Body of pancreas (tissue), 4 donors: ENCODE measurements at regions not wholly inside any gene's neighbourhood (a gene's known extent, or its start where the extent isn't known, plus 50 kb on each side); places are given as distances from the start of the nearest gene placed in this dataset.

Source experiments
- ATAC-seq: fragments of 150-250 bp; one replicate; pipeline ENCODE4 v1.9.1; 2016
- DNase-seq, 4 donors: peaks; one replicate each; pipeline ENCODE4 v3.0.0-alpha.2; 2019
- H3K27ac ChIP-seq, 4 donors: fragments of 200-600 bp; sonication (generic); 1 replicate in 3 of 4; 2 replicates in 1 of 4; pipeline versions ENCODE4 v1.5.1 to v1.6.1; 2016 to 2019; ENCODE audit warnings: mild to moderate bottlenecking in 1 of 4, mixed read lengths in 1 of 4, moderate library complexity in 1 of 4
- H3K27me3 ChIP-seq, 2 donors: fragments of 200-600 bp; sonication (generic); one replicate each; pipeline ENCODE4 v1.6.0; 2016; ENCODE audit warnings: mild to moderate bottlenecking in 1 of 2
- H3K36me3 ChIP-seq, 2 donors: fragments of 200-600 bp; sonication (generic); replicated peaks in 1 of 2; 2 replicates each; pipeline ENCODE4 v1.5.1; 2016; ENCODE audit warnings: low read depth in 2 of 2; ENCODE audit not compliant: insufficient read depth in 1 of 2
- H3K4me1 ChIP-seq: fragments of 200-600 bp; sonication (generic); one replicate; pipeline ENCODE4 v1.6.0; 2016
- H3K4me3 ChIP-seq, 2 donors: fragments of 200-600 bp; sonication (generic); 1 replicate in 1 of 2; 2 replicates in 1 of 2; pipeline ENCODE4 v1.5.1; 2016 to 2019
- H3K9me3 ChIP-seq, 3 donors: fragments of 200-600 bp; sonication (generic); 1 replicate in 2 of 3; 2 replicates in 1 of 3; pipeline ENCODE4 v1.5.1; 2016
- CTCF ChIP-seq, 7 experiments: fragments of 450-650 bp in 4 of 7; fragments of 200-600 bp in 3 of 7; sonication (generic) in 3 of 7; IDR thresholded peaks; one replicate each; pipeline ENCODE4 v1.5.1; 2016 to 2019; ENCODE audit warnings: antibody characterized with exemption in 7 of 7
- POLR2A ChIP-seq, 3 donors: fragments of 450-650 bp; IDR thresholded peaks; one replicate each; pipeline ENCODE4 v1.6.1; 2016; ENCODE audit warnings: antibody characterized with exemption in 3 of 3, mild to moderate bottlenecking in 2 of 3
- WGBS, 2 donors: methylation state at CpG; one replicate each; pipeline ENCODE4 v1.1.5; 2017; 5-methylcytosine and 5-hydroxymethylcytosine counted together
- intact Hi-C: fragments of 100-400 bp; cut with DNase I; formaldehyde crosslinking; loops from one replicate; pipeline ENCODE4 v1.15.1; 2023

GRCh38 chr2:126475031-126475430, 180.9 kb upstream of the GYPC start:
- Histone ChIP-seq H3K4me1 (no peaks in the 10 kb centered on the region), H3K27ac (no peak overlapping the region), H3K9me3 (no peaks in the 10 kb centered on the region), H3K36me3 (no peaks in the 10 kb centered on the region), H3K4me3 (no peak overlapping the region), H3K27me3 (no peaks in the 10 kb centered on the region)
- TF ChIP-seq POLR2A (IDR thresholded peaks at IDR 0.05) (no peak), CTCF (IDR thresholded peaks at IDR 0.05) (no peak)
- WGBS, 2 donors: 56 to 63% methylated on average over 3 of the region's 3 CpGs
- DNase-seq (no peak), ATAC-seq (no peak)
- intact Hi-C loops: no loop called here

- intact Hi-C loops: no loop called here
Measured at GRCh38 chr2:126476691-126477090, 179.3 kb upstream of the GYPC start.

GRCh38 chr2:126480033-126480432, 175.9 kb upstream of the GYPC start:
- no peak for DNase-seq
- no peak overlapping the region for H3K4me3 ChIP-seq
- no peaks in the 10 kb centered on the region for H3K36me3 ChIP-seq
- WGBS, 2 donors: 73 to 84% methylated on average over 2 of the region's 2 CpGs
- TF ChIP-seq POLR2A (IDR thresholded peaks at IDR 0.05) (no peak), CTCF (IDR thresholded peaks at IDR 0.05) (no peak)
- intact Hi-C loops: no loop called here
- no peaks in the 10 kb centered on the region for H3K9me3 ChIP-seq
- no peak for ATAC-seq
- H3K4me1 ChIP-seq: no peaks in the 10 kb centered on the region
- H3K27me3 ChIP-seq: no peaks in the 10 kb centered on the region
- H3K27ac ChIP-seq: no peak overlapping the region

More at GRCh38 chr2:126476691-126477090, 179.3 kb upstream of the GYPC start:
- TF ChIP-seq POLR2A (IDR thresholded peaks at IDR 0.05) (no peak), CTCF (IDR thresholded peaks at IDR 0.05) (no peak)
- no peak for DNase-seq
- Histone ChIP-seq H3K27ac (no peak overlapping the region), H3K9me3 (no peaks in the 10 kb centered on the region), H3K4me1 (no peaks in the 10 kb centered on the region), H3K36me3 (no peaks in the 10 kb centered on the region), H3K4me3 (no peak overlapping the region), H3K27me3 (no peaks in the 10 kb centered on the region)
- WGBS, 2 donors: 46 to 51% methylated on average over 5 of the region's 5 CpGs
- ATAC-seq: no peak

GRCh38 chr2:126482582-126483464, 173.1 kb upstream of the GYPC start:
- DNase-seq (peak in 2 of 4 donors; percentile 5 to 11), ATAC-seq (no peak)
- no peaks in the 10 kb centered on the region for H3K36me3 ChIP-seq
- no peaks in the 10 kb centered on the region for H3K27me3 ChIP-seq
- H3K9me3 ChIP-seq: no peaks in the 10 kb centered on the region
- intact Hi-C loops: no loop called here
- TF ChIP-seq CTCF (IDR thresholded peaks at IDR 0.05) (no peak), POLR2A (IDR thresholded peaks at IDR 0.05) (no peak)
- no peak overlapping the region for H3K27ac ChIP-seq
- H3K4me1 ChIP-seq: no peaks in the 10 kb centered on the region
- WGBS, 2 donors: 80 to 84% methylated on average over 17 to 19 of the region's 19 CpGs
- H3K4me3 ChIP-seq: no peak overlapping the region

GRCh38 chr2:126494593-126494992, 161.4 kb upstream of the GYPC start:
- H3K27ac ChIP-seq: no peak overlapping the region
- H3K27me3 ChIP-seq: no peaks in the 10 kb centered on the region
- DNase-seq: no peak
- no peaks in the 10 kb centered on the region for H3K9me3 ChIP-seq
- TF ChIP-seq CTCF (IDR thresholded peaks at IDR 0.05) (no peak), POLR2A (IDR thresholded peaks at IDR 0.05) (no peak)
- no peak for ATAC-seq
- no peaks in the 10 kb centered on the region for H3K4me1 ChIP-seq
- no peaks in the 10 kb centered on the region for H3K36me3 ChIP-seq
- H3K4me3 ChIP-seq: no peak overlapping the region
- intact Hi-C loops: no loop called here
